Upper lobe of right lung (tissue), 1 donor: ENCODE measurements at regions not wholly inside any gene's neighbourhood (a gene's known extent, or its start where the extent isn't known, plus 50 kb on each side); places are given as distances from the start of the nearest gene placed in this dataset.
"Not testable (repeated sequence)": the region's sequence is repeated elsewhere in the genome, so short reads cannot be mapped to it uniquely, and the experiment has no call there.

ENCODE experiments used
- ATAC-seq: fragments of 200-7000 bp; cut with Tn5 transposase; one replicate; pipeline ENCODE4 v1.9.1; 2020; ENCODE audit warnings: mild to moderate bottlenecking, moderate library complexity
- DNase-seq: peaks from one replicate; pipeline ENCODE4 v3.0.0-alpha.2; 2020
- H3K27ac ChIP-seq: fragments of 200-600 bp; one replicate; pipeline ENCODE4 v1.8.0; 2022
- H3K27me3 ChIP-seq: fragments of 200-600 bp; one replicate; pipeline ENCODE4 v1.8.0; 2022; ENCODE audit warnings: mild to moderate bottlenecking
- H3K36me3 ChIP-seq: fragments of 200-600 bp; one replicate; pipeline ENCODE4 v1.8.0; 2022
- H3K4me1 ChIP-seq: fragments of 200-600 bp; one replicate; pipeline ENCODE4 v1.8.0; 2022
- H3K4me3 ChIP-seq: fragments of 200-600 bp; one replicate; pipeline ENCODE4 v1.8.0; 2022; ENCODE audit warnings: mild to moderate bottlenecking
- H3K9me3 ChIP-seq: fragments of 200-600 bp; one replicate; pipeline ENCODE4 v1.8.0; 2022
- CTCF ChIP-seq: fragments of 200-600 bp; IDR thresholded peaks from one replicate; pipeline ENCODE4 v1.8.0; 2022; ENCODE audit warnings: antibody characterized with exemption
- intact Hi-C: fragments of 100-400 bp; cut with DNase I; formaldehyde crosslinking; loops from one replicate; pipeline ENCODE4 v1.11.0; 2022
- donor health status: DM: no; HTN: yes; CAD: no; lungs with severe emphysema.

- no peak for DNase-seq
- H3K27ac ChIP-seq, result no peak overlapping the region
- no peaks in the 10 kb centered on the region for H3K9me3 ChIP-seq
- no peak overlapping the region for H3K4me3 ChIP-seq
- ATAC-seq, result no peak
- intact Hi-C loops, result no loop called here
- H3K27me3 ChIP-seq, result no peaks in the 10 kb centered on the region
- H3K36me3 ChIP-seq, result no peaks in the 10 kb centered on the region
- TF ChIP-seq CTCF, result no peak
- no peaks in the 10 kb centered on the region for H3K4me1 ChIP-seq
Measured at GRCh38 chr21:14826630-14827029, 238.2 kb downstream of the NRIP1 start.

GRCh38 chr21:14825514-14825974, 239.3 kb downstream of the NRIP1 start:
- H3K4me1 ChIP-seq, result no peaks in the 10 kb centered on the region
- no peaks in the 10 kb centered on the region for H3K27me3 ChIP-seq
- ATAC-seq, result no peak
- TF ChIP-seq CTCF, result no peak
- no peaks in the 10 kb centered on the region for H3K9me3 ChIP-seq
- intact Hi-C loops, result no loop called here
- no peak overlapping the region for H3K27ac ChIP-seq
- H3K36me3 ChIP-seq, result no peaks in the 10 kb centered on the region
- no peak for DNase-seq
- no peak overlapping the region for H3K4me3 ChIP-seq

- H3K36me3 ChIP-seq, result no peaks in the 10 kb centered on the region
- no peak for TF ChIP-seq CTCF
- H3K4me1 ChIP-seq, result no peaks in the 10 kb centered on the region
- intact Hi-C loops, result no loop called here
- DNase-seq (no peak), ATAC-seq (no peak)
- no peak overlapping the region for H3K27ac ChIP-seq
- no peaks in the 10 kb centered on the region for H3K27me3 ChIP-seq
- no peak overlapping the region for H3K4me3 ChIP-seq
- no peaks in the 10 kb centered on the region for H3K9me3 ChIP-seq
Measured at GRCh38 chr21:14824126-14824525, 240.7 kb downstream of the NRIP1 start.

GRCh38 chr21:14817311-14817710, 247.5 kb downstream of the NRIP1 start:
- Histone ChIP-seq H3K36me3 (no peaks in the 10 kb centered on the region), H3K9me3 (peaks cover 5% of the 10 kb centered on the region), H3K27ac (no peak overlapping the region), H3K4me1 (no peaks in the 10 kb centered on the region), H3K4me3 (no peak overlapping the region), H3K27me3 (no peaks in the 10 kb centered on the region)
- TF ChIP-seq CTCF, result no peak
- DNase-seq (no peak), ATAC-seq (no peak)
- intact Hi-C loops, result no loop called here

GRCh38 chr21:14814991-14815390, 249.8 kb downstream of the NRIP1 start:
- H3K27me3 ChIP-seq, result no peaks in the 10 kb centered on the region
- H3K4me3 ChIP-seq, result no peak overlapping the region
- no peak for TF ChIP-seq CTCF
- no peaks in the 10 kb centered on the region for H3K4me1 ChIP-seq
- no peaks in the 10 kb centered on the region for H3K36me3 ChIP-seq
- DNase-seq, result no peak
- intact Hi-C loops, result no loop called here
- H3K9me3 ChIP-seq, result peaks cover 7% of the 10 kb centered on the region
- ATAC-seq, result no peak
- H3K27ac ChIP-seq, result no peak overlapping the region

GRCh38 chr21:14814282-14814681, 250.5 kb downstream of the NRIP1 start:
- no peak for ATAC-seq

GRCh38 chr21:14804170-14804569, 258.1 kb upstream of the SAMSN1 start:
- H3K4me1 ChIP-seq, H3K36me3 ChIP-seq, DNase-seq, intact Hi-C loops, H3K27me3 ChIP-seq, ATAC-seq, H3K9me3 ChIP-seq, H3K27ac ChIP-seq, H3K4me3 ChIP-seq: not testable (repeated sequence)

More at GRCh38 chr21:14814282-14814681, 250.5 kb downstream of the NRIP1 start:
- no peak overlapping the region for H3K4me3 ChIP-seq
- no peak for TF ChIP-seq CTCF
- no peaks in the 10 kb centered on the region for H3K4me1 ChIP-seq
- intact Hi-C loops, result no loop called here
- no peak overlapping the region for H3K27ac ChIP-seq
- no peak for DNase-seq
- H3K36me3 ChIP-seq, result no peaks in the 10 kb centered on the region
- peaks cover 7% of the 10 kb centered on the region for H3K9me3 ChIP-seq
- no peaks in the 10 kb centered on the region for H3K27me3 ChIP-seq
